ENCODE measurements at regions not wholly inside any gene's neighbourhood (a gene's known extent, or its start where the extent isn't known, plus 50 kb on each side); places are given as distances from the start of the nearest gene placed in this dataset.

DNA sequence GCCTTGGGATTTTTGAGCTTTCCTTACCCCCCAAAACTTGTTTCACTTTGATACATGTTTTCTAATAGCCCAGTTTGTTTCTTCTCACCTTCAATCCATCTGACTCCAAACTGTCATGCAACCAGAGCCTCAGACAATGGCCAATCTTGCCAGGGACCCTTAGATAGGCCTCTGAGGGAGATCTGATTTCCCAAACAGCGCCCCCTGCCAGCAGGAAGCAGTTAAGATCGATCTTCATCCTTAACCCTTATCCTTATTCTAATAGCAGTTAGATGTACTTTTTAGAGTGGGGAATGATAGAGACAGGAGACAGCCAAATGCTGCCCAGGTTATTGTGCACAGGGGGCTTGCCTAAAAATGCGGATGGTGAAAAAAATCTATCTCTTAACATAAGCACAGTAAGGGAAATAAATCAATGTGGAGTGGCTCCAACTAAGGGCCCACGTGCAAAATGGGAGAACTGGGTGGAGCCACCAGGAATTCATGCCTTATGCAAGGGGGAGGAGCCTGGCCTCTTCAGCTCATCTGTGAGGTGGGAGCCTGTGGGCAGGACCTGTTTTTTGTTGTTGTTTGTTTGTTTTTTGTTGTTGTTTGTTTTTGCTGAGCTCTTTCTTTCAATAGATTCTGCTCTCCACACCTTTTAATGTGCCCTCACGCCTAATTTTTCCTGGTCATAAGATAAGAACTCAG is 833.6 kb upstream of the AGA start:
- no peak for DNase-seq (ENCODE audit: low read depth)

DNA sequence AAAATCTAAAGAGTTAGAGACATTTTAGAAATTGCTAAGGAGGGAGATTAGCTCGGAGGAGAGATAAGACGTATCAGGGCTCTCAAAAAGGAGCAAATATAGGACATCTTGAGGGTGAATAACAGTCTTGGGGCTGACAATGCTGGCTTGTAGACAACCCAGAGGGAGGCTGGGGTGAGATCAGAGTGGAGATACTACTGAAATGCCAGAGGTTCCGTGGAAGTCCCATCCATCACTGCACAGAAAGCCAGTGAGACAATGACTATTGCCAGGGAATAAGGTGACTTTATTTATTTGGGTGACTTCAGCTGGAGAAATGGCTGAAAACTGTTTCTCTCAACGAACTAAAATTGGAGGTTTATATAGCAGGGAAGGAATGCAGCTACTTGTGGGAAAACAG is 838.1 kb upstream of the AGA start:
- DNase-seq (ENCODE audit: low read depth), result no peak

DNA sequence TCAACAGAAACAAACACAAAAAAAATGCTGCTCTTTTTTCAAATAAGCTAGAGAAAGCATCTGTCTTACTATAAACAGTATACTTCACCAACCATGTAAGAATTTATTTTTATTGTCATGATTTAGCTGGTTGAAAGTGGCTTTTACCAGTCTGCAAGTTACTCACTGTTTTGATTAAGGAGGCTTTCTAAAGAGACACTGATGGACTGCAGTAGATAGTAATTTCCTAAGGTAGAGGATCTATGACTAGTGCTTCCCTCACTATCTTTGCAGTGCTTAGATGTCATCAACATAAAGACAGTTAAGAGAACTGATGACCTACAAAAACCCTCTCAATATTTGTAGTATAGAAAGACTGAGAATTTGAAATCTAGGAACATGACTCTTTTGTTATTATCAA is 846.2 kb upstream of the AGA start:
- no peak for DNase-seq (ENCODE audit: low read depth)

DNA sequence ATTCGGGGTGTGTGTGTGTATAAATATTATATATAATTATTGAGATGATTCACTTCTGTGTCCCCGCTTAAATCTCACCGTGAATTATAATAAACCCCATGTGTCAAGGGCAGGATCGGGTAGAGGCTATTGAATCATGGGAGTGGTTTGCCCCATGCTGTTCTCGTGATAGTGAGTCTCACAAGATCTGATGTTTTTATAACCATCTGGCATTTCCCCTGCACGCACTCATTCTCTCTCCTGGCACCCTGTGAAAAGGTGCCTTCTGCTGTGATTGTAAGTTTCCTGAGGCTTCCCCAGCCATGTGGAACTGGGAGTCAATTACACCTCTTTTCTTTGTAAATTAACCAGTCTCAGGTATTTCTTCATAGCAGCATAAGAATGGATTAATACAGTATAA is 851.4 kb upstream of the AGA start:
- no peak for DNase-seq (ENCODE audit: low read depth)

DNA sequence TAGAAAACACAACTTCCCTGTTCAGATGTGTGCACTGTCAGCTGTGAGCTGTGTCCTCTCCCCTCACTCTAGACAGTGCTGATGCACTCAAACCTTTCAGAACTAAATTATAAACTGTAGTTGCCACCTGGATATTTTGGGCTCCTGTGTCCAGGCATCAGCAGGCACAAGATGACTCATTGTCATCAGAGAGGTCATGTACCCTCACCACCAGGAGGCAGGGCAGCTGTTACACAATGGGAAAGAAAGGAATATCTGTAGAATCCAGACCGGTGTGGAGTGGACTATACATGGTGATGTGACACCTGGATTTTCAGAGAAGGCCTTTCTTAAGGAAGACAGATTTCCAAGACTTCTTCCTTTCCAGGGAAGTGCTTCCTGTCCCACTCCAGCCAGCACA is 854.4 kb upstream of the AGA start:
- DNase-seq (ENCODE audit: low read depth), result no peak

DNA sequence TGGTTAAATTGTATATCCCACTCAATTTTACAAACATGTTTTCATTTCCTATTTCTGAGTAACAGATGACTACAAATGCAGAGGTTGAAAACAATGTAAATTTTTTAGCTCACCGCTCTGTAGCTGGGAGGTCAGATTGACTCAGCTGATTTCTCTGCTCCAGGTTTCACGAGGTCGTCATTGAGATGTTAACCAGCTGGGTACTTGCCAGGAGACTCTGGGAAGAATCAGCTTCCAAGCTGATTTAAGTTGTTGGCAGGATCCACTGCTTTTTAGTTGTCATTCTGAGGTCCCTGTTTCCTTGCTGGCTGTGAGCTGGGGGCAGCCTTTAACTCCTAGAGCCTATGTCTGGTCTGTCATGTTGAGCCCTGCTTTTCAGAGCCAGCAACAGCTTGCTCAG is 864.3 kb upstream of the AGA start:
- DNase-seq (ENCODE audit: low read depth), result no peak

DNA sequence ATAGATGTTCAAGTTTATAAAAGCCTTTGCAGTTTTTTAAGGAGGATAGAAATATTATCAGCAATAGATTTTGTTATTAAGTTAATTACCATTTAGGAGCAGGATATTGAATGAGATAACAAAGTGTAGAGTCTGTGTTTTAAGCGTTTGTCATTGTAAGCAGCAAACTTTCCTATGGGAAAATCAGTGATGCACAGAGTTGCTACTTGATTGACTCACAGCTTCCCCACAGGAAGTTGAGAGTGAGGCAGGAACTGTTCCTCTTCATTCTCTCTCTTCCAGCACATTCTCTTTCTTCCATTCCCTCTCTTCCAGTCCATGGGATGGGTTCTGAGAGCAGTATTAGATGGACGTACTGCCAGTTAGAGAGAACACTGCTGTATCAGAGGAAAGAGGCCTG is 867.7 kb upstream of the AGA start:
- no peak for DNase-seq (ENCODE audit: low read depth)

DNA sequence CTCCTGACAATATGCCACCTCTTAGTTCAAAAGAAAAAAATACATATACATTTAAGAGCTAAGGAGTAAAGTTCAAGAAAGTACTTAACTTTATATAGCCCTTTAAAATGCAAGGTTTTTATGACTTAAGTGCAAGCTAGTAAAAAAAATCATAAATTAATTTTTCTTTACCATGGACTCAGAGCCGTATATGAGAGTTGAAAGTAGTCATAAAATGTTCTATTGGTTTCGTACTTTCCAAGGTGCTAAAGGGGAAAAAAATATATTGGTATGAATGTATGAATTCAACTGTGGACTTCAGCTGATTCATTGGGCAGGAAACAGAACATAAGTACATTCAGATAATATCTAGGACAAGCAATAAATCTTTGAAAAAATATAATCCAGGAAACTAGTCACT is 869.8 kb upstream of the AGA start:
- no peak for DNase-seq (ENCODE audit: low read depth)

DNA sequence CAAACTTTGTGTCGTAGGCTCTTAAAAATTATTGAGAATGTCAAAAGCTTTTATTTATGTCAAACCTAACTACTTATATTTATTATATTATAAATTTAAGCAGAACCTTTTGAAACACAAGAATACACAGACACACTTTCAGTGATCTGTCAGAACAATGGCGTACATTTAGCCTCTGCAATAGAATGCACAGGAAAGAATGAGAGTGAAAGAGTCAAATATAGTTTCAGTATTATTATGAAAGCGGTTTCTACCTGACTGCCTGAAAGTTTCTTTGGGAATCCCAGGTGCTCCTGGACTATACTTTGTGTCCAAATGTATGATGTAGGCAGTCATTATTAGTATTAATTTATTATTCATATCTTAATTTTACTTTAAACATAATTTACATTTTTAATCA is 872.0 kb upstream of the AGA start:
- DNase-seq (ENCODE audit: low read depth), result no peak

DNA sequence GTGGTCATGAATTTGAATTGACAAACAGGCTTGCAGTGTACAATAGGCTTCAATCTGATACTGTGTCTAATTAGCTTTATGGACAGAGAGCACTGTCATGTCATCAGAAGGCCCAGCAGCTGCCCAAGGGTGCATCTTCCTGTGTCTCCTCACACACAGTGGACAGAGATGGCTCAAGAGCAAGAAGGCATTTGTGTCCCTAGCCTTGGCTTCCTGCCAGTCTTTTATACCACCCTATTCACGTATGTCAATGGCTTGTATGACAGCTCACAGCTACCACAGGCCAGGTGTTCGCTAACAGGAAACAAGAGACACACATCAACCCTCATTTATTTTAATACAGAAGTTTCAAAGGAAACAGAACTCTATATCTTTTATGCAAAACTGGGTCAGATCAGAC is 874.0 kb upstream of the AGA start:
- DNase-seq (ENCODE audit: low read depth), result no peak

DNA sequence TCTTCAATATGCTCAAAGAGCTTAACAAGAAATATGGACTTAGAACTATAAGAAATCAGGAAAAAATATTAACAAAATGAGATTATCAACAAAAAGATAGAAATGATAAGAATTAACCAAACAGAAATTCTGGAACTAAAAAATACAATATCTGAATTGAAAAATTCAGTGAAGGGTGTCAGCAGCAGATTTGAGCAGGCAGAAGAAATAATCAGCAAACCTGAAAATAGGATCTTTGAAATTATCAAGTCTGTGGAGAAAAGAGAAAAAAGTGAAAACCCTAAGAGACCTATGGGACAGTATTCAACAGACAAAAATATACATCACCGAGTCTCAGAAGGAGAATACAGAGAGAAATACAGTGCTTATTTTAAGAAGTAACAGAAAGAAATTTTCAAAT is 877.8 kb upstream of the AGA start:
- no peak for DNase-seq (ENCODE audit: low read depth)

DNA sequence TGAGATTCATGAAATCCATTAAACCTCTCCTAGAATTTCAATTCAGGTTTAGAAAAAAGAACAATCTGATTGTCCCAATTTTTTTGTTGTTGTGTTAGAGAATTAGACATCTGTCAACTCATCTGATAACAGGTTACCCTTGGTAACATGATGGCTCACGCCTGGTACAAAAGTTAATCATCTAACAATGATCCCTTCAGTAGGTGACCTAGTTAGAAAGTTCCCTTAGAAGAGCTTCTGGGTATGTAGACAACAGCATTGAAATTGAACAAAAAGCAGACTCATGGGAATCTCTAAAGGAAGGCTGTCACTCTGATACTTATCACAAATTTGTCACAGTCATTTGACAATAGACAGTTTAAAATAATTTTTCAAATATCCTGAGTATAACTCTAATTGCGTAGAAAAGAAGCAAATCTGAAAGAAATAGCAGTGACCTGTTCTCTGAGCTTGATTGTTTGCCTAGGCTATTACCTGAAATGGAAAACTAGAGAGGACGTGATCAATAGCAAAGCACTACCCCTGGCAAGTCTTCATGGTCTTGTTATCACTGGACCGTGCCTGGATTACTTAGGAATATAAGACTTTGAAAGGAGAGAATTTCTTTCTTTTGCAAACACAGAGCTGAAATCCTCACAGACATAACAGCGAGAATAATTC is 880.4 kb upstream of the AGA start:
- DNase-seq (ENCODE audit: low read depth), result no peak

DNA sequence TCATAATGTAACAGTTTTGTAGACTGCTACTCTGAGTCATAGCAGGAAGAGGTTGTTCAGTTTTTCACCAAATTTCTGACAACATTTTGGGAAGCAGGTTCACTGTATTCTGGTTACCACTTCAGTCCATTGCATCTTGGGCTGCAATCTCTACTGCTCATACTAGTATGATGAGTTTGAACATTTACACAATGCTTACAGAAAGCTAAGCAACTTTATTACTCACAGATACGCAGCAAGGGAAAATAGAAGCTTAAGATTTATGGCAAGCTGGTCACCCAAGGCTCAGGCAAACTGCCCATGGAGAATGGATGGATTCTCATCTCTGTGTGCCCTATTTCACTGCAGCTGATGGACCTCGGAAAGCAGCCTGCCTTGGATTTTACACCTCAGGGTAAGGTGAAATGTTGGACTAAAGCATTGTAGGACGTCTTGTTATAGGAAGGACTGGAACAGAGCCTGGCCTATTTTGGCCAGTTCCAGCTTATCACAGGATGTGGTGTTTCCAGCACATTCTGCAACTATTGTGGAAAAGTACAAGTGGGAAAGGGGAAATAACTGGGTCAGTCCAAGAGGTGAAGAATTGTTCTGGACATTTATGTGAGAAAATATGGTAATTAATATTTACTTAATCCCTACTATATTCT is 887.1 kb upstream of the AGA start:
- no peak for DNase-seq (ENCODE audit: low read depth)

DNA sequence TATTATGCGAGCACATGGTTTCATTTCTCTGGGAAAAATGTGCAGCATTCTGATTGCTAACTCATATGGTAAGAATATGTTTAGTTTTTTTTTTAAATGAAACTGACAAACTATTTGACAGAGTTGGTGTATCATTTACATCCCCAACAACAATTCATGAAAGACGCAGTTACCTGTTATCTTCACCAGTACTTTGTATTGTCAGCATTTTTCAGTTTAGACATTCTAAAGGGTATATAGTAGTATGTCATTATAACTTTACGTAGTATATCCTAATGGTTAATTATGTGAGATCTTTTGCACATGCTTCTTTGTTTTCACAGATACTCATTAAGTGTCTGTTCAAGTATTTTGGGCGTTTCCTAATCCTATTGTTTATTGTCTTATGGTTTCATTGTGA is 891.1 kb upstream of the AGA start:
- DNase-seq (ENCODE audit: low read depth), result no peak

DNA sequence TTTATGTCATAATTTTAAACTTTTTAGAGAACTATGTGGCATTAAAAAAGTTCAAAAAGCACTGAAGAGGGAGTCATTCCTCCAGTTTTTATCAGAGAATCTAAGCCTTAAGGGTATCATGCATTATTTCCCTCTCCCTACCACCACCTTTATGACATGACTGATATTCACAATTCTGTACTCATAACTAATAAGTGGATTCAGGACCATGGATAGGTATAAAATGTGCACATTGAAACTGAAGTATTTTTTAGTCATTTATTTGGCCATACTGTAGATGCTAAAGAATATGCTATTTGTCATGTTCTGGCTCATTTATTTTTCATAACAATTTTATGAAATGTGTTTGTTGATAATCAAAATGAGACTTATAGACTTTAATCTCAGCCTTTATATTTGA is 897.5 kb upstream of the AGA start:
- no peak for DNase-seq (ENCODE audit: low read depth)

DNA sequence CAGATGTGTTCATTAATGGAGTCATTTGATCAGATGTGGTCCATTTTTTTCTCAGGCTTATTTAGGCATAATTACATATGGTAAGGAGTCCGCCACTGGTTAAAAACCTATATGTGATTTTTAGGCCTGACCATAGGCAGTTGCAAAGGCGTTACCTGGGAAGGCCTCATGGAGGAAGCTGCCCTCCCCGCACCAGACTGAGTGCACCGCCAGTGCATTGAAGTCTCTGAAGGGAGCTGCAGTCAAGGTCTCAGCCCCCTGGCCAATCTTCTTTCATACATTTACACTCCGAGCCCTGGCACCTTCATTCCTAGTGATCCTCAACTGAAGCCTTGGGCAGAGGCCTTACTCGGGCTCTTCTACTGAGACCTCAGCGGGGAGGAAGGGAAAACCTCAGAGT is 898.2 kb upstream of the AGA start:
- no peak for DNase-seq (ENCODE audit: low read depth)

DNA sequence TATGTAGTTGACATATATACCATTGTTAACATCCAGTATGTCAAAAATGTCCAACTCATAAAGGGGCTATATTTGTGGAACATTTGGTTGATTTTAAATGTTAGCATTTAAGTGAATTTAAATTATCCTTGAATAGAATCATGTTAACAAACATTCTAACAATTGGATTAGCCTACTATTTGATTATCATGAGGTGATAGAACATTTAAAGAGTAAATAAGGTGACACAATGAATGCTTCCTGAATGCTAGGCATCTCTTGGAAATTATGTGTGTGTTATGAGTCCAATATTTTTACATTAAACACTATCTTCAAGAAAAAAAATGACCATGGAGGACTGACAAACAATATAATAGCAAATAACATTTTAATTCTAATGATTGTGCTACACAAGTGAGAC is 901.9 kb upstream of the AGA start:
- no peak for DNase-seq (ENCODE audit: low read depth)

DNA sequence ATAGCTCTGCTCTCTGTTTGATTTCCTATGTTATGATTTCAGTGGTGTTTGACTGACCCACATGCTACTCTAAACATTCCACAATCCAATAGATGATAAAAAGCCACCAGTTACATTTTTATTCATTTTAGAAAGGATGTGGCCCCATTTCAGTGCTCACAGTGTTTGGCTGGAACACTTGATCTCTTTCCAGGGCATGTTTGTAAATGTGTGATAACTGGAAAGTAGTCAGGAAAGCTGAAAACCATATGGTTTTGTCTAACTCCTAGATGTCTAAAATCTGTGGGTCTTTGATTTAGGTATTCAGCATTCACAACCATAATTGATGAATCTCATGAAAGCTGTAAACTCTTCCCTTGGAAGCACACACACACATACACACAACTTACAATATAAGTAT is 904.9 kb upstream of the AGA start:
- no peak for DNase-seq (ENCODE audit: low read depth)

DNA sequence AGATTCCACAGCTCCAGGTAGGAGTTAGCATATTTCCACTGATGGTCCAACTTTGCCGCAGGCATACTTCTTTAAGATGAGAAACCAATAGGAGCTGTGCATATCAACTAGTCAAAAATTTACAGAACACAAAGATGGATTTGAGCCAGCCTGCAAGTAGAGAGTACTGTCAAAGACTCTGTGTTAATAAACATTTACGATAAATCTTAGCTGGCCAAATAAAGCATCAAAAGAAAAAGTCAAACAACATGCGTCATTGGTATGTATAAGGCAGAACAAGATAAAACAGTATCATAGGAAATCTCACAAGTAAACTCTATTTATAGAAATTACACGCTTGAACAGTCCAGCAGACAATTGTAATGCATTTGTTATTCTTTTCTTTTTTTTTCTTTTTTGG is 907.4 kb upstream of the AGA start:
- no peak for DNase-seq (ENCODE audit: low read depth)

DNA sequence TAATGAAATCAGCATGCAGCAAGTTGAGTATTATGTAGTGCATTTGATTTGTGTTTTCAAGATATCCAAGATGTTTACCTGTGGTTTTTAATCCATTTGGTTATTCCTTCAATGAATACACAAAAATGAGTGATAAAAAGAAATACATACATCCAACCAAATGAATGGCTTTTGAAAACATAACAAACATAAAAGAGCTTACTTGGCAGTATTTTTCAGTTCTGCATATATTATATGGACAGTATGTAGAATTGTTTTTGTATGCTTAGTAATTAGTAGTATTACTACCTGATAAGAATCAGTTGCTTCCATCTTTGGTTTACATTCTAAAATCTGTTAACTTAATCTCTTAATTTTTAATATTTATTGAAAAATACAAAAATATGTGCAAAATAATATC is 908.9 kb upstream of the AGA start:
- no peak for DNase-seq (ENCODE audit: low read depth)

DNA sequence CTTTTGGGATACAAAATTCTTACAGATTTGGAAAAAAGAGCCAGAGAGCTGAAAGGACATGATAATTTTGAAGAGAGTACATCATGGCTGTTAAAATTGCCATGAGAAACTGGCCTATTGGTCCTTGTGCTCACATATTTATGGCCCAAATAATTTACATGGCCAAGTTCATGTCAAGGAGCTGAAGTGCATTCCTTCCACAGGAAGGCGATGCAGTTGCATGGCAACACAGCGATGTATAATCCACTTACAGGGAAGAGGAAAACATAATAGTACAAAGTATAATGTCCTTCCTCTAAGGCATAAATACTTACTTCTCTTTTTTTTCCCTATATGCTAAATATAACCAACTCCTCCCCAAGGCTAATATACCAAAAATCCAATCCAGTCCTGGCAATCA is 914.5 kb upstream of the AGA start:
- no peak for DNase-seq (ENCODE audit: low read depth)

DNA sequence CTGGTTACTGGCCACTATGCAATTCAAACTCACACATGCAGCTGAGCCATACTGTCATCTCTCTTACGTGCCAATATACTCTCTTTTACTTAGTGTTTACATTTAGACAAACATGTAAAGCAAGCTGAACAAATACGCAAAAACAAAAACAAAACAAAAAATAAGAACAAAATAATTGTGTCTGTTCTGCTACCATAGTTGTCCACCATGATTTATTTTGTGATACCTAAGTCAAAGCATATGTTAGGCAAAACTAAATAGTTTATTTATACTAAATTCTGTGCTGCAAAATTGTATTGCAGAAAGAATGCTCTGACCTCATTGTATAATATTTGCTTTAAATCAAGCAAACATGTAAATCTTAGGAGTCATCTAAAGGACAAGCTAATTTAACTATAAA is 943.2 kb upstream of the AGA start:
- DNase-seq (ENCODE audit: low read depth), result no peak

DNA sequence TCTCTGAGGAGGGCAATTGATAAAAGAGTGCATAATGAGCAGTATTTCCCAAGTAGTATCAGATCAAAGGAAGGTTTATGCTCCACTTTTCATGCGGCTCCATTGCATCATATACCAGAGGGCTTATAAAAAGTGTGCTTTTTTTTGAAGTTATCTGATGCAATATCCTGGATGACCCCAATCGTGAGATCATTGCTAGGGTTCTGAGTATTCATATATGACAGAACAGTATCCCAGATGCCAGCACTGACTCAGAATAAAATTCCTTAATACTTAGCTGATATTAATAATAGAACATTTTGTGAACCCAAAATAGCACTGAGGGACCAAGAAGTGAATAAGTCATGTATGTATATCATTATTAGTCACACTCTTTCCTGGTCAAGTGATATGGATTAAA is 945.5 kb upstream of the AGA start:
- no peak for DNase-seq (ENCODE audit: low read depth)

DNA sequence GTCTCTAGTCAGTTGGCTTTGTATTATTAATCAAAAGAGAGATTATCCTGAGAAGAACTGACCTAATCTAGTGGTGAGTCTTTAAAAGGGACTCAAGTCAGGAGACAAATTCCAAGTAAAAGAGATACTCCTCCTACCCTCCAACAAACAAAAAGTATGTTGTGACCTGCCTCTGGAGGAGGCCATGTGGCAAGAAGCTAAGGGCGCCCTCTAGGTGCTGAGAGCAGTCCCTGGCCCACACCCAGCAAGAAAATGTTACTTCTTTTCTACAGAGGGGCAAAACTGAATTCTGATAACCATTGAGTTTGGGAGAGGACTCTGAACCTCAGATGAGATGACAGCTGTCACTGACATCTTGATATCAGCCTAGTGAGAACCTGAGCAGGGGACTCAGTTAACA is 953.6 kb upstream of the AGA start:
- DNase-seq (ENCODE audit: low read depth), result no peak

All from activated T-helper 1 cell treated with Interleukin-2 at 50 U/mL for 16 hours (primary cell).